ENCODE measurements at regions not wholly inside any gene's neighbourhood (a gene's known extent, or its start where the extent isn't known, plus 50 kb on each side); places are given as distances from the start of the nearest gene placed in this dataset.
A peak's percentile ranks its signal among the peaks of the same experiment; 100 is the strongest.

DNA sequence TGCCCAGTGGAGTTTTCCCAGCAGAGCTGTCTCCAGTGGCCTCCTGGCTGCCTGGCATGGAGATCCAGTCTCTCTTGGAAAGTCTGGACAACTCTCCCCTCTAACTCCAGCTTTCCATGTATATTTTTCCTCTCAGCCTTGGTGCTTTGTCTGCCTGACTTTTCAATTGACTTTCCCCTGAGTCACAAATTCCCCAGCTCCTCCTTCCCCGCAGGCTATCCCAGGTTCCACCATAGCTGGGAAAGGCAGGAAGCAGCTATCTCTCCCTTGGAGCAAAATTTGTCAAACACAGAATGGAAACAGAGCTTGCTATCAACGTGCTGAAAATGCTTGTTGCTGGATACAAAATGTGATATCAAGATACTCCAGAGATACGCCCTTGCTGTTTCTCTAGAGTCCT lies 384.8 kb downstream of the TMEM135 start:
- Histone ChIP-seq H3K4me3 (replicated peaks in 1 of 3) (no peak overlapping the region), H3K27me3 (no peaks in the 10 kb centered on the region), H3K4me1 (no peaks in the 10 kb centered on the region), H3K27ac (no peak overlapping the region), H3K9me3 (no peaks in the 10 kb centered on the region), H3K36me3 (no peaks in the 10 kb centered on the region)
- WGBS, 2 donors = 57 to 66% methylated on average over 3 of the region's 3 CpGs
- TF ChIP-seq, protein P1, sequence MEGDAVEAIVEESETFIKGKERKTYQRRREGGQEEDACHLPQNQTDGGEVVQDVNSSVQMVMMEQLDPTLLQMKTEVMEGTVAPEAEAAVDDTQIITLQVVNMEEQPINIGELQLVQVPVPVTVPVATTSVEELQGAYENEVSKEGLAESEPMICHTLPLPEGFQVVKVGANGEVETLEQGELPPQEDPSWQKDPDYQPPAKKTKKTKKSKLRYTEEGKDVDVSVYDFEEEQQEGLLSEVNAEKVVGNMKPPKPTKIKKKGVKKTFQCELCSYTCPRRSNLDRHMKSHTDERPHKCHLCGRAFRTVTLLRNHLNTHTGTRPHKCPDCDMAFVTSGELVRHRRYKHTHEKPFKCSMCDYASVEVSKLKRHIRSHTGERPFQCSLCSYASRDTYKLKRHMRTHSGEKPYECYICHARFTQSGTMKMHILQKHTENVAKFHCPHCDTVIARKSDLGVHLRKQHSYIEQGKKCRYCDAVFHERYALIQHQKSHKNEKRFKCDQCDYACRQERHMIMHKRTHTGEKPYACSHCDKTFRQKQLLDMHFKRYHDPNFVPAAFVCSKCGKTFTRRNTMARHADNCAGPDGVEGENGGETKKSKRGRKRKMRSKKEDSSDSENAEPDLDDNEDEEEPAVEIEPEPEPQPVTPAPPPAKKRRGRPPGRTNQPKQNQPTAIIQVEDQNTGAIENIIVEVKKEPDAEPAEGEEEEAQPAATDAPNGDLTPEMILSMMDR (IDR thresholded peaks at IDR 0.05) = no peak
- no peak for TF ChIP-seq POLR2A (IDR thresholded peaks at IDR 0.05)
- intact Hi-C loops (cut with DNase I) = loop anchor here (5.0 to 10.0 kb wide), 3 partner anchors 70 to 548 kb away; no protein-coding TSS in a partner anchor
- no peak for DNase-seq

DNA sequence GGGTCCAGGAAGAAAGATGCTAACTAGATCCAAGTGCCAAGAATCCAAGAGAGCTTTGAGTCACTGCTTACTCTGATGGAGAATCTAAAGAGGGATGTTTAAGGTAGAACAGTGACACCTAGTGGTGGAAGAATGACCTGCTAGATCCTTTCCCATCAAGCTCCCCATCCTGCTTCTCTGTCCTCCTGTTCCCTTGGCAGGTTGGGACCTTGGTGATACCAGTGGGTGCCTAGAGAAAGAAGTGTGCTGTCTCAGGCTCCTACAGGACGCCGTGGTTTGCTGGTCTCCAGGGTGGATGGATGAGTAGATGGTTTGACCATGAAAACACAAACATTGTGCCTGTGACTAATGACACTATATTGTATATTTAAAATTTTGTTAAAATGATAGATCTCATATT lies 383.7 kb downstream of the TMEM135 start:
- Histone ChIP-seq H3K4me3 (replicated peaks in 1 of 3) (no peak overlapping the region), H3K36me3 (no peaks in the 10 kb centered on the region), H3K27me3 (no peaks in the 10 kb centered on the region), H3K4me1 (no peaks in the 10 kb centered on the region), H3K9me3 (no peaks in the 10 kb centered on the region), H3K27ac (no peak overlapping the region)
- TF ChIP-seq, protein P1 (IDR thresholded peaks at IDR 0.05) = peak; percentile 60 to 82 (median 74)
- no peak for TF ChIP-seq POLR2A (IDR thresholded peaks at IDR 0.05)
- intact Hi-C loops (cut with DNase I) = loop anchor here (5.0 to 10.0 kb wide), 3 partner anchors 69 to 547 kb away; no protein-coding TSS in a partner anchor
- WGBS, 2 donors = 8 to 51% methylated on average over 2 of the region's 2 CpGs
- peak; percentile 5 to 15 for DNase-seq

DNA sequence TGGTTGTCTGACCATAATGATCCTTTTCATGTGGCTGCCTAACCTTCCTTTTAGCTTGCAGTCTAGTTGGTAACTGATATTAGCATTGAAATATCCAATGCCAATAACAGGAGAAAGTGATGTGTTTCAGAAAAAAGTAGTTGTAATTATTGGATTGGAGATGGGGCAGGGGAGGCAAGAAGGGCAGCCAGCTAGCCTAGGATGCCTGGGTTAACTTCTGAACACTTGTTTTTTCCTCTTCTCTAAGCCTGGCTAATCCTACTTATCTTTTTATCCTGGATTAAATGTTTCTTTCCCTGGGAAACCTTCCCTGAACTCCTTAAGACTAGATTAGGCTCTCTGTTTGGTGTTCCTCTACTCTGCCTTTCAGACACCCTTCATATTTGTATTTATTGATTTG lies 380.2 kb downstream of the TMEM135 start:
- H3K4me1 ChIP-seq = no peaks in the 10 kb centered on the region
- H3K9me3 ChIP-seq = no peaks in the 10 kb centered on the region
- intact Hi-C loops (cut with DNase I) = no loop called here
- no peak overlapping the region for H3K4me3 ChIP-seq (replicated peaks in 1 of 3)
- no peak for DNase-seq
- H3K27ac ChIP-seq = no peak overlapping the region
- TF ChIP-seq, protein P1 (IDR thresholded peaks at IDR 0.05) = no peak
- TF ChIP-seq POLR2A (IDR thresholded peaks at IDR 0.05) = no peak
- no peaks in the 10 kb centered on the region for H3K27me3 ChIP-seq
- H3K36me3 ChIP-seq = no peaks in the 10 kb centered on the region

DNA sequence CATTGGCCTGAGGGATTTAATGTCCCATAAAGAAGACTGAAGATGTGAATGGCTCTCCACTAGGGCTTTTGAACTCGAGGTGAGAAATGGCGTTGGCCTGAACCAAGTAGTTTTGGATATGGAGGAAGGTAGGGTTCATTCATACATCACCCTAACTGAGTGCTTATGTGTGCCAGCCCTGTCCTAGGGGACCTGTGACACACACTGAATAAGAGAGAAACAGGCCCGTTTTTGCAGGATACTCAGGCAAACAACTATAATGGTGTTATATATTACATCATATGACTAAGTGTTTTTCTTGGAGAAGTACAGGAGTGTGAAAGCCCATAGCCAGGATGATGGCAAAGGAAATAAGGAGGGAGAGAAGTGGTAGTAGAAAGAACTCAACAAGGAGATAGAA lies 368.1 kb downstream of the TMEM135 start:
- intact Hi-C loops (cut with DNase I) = no loop called here
- DNase-seq = no peak
- no peak for TF ChIP-seq POLR2A (IDR thresholded peaks at IDR 0.05)
- TF ChIP-seq, protein P1 (IDR thresholded peaks at IDR 0.05) = no peak

DNA sequence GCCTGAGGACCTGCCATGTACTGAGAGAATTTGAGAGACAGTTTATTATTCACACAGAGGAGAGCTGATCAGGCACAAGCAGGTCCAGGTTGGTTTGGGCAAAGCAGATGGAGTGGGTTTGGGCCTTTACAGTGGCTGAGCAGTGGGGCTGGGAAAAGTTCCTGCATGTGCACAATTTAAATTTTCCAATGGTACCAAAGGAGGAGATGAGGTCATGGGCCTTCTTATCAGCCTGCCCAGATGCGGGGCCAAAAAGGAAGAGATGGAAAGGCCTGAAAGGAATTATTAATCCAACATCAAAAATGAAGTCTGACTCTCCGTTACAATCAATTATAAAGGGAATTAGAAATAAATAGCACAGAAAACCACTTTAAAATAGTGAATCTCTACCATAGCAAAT lies 367.6 kb downstream of the TMEM135 start:
- no peaks in the 10 kb centered on the region for H3K27me3 ChIP-seq
- H3K4me3 ChIP-seq (replicated peaks in 1 of 3) = no peak overlapping the region
- H3K27ac ChIP-seq = no peak overlapping the region
- H3K4me1 ChIP-seq = no peaks in the 10 kb centered on the region
- intact Hi-C loops (cut with DNase I) = no loop called here
- no peak for DNase-seq
- H3K36me3 ChIP-seq = no peaks in the 10 kb centered on the region
- TF ChIP-seq, protein P1 (IDR thresholded peaks at IDR 0.05) = no peak
- no peak for TF ChIP-seq POLR2A (IDR thresholded peaks at IDR 0.05)
- 86% methylated on average over 2 of the region's 2 CpGs for WGBS, 2 donors
- no peaks in the 10 kb centered on the region for H3K9me3 ChIP-seq

More for the DNA sequence above, 368.1 kb downstream of the TMEM135 start:
- Histone ChIP-seq H3K27ac (no peak overlapping the region), H3K27me3 (no peaks in the 10 kb centered on the region), H3K4me1 (no peaks in the 10 kb centered on the region), H3K4me3 (replicated peaks in 1 of 3) (no peak overlapping the region), H3K9me3 (no peaks in the 10 kb centered on the region), H3K36me3 (no peaks in the 10 kb centered on the region)
- 69 to 86% methylated on average over 3 of the region's 3 CpGs for WGBS, 2 donors
